Activated T-helper 1 cell treated with anti-CD3 and anti-CD28 coated beads, Interleukin-12 subunit alpha, Interleukin-12 subunit beta, Interleukin-2, Interleukin-4 antibody, amounts not matched to agents 30 ng/mL and 10 ng/mL and 1 ng/mL, durations not matched to agents 14 hours and 24 hours and 36 hours (primary cell): ENCODE measurements at regions not wholly inside any gene's neighbourhood (a gene's known extent, or its start where the extent isn't known, plus 50 kb on each side); places are given as distances from the start of the nearest gene placed in this dataset.
A peak's percentile ranks its signal among the peaks of the same experiment; 100 is the strongest.

Experiments used
- DNase-seq: peaks from one replicate; pipeline ENCODE4 v3.0.0; 2021; ENCODE audit warnings: low spot score
- H3K27ac Mint-ChIP-seq: one replicate; pipeline ENCODE4 v1.8.0; 2021; ENCODE audit warnings: mild to moderate bottlenecking, mixed read lengths
- H3K27me3 Mint-ChIP-seq: one replicate; pipeline ENCODE4 v1.8.0; 2022; ENCODE audit warnings: mild to moderate bottlenecking, moderate library complexity, mixed read lengths; ENCODE audit not compliant: insufficient read depth
- H3K36me3 Mint-ChIP-seq: one replicate; pipeline ENCODE4 v1.8.0; 2021; ENCODE audit warnings: low read depth, mixed read lengths
- H3K4me1 Mint-ChIP-seq: one replicate; pipeline ENCODE4 v1.8.0; 2021; ENCODE audit warnings: low read depth, mixed read lengths
- H3K4me3 Mint-ChIP-seq: one replicate; pipeline ENCODE4 v1.8.0; 2021; ENCODE audit warnings: mild to moderate bottlenecking, moderate library complexity, mixed read lengths
- H3K9me3 Mint-ChIP-seq: one replicate; pipeline ENCODE4 v1.8.0; 2021; ENCODE audit warnings: mixed read lengths
- intact Hi-C: fragments of 100-400 bp; cut with micrococcal nuclease; formaldehyde crosslinking; loops from one replicate; pipeline ENCODE4 v1.15.1; 2024

DNA sequence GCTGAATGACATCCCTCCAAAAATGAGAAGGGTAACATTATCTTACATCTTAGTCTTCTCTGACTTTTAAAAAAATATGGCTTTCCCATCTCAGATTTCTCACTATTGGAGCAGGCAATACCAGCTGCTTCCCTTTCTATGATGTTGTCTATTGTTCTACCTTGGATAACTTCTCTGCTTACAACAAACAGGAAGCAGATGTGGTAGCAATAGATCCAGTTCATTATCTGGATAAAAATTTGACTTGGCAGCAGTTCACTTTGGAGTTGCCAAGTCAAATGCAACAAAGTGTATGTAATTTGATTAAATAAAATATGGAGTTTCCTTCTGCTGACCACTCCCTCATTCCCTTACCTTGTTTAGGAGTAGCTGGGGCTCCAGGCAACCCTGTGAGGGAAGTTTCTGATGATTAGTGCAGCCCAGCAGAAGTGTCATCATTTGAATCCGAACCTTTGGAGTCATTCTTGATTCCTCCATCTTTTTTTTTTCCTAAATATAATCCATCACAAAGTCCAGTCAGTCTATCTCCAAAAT, 72.0 kb upstream of the GPRIN3 start:
- no peak overlapping the region for H3K4me3 Mint-ChIP-seq

GRCh38 chr4:89373394-89373793, 65.8 kb upstream of the GPRIN3 start:
- Mint-ChIP-seq H3K27ac (no peak overlapping the region), H3K4me1 (no peaks in the 10 kb centered on the region), H3K27me3 (peaks cover 5% of the 10 kb centered on the region), H3K9me3 (no peaks in the 10 kb centered on the region), H3K4me3 (no peak overlapping the region), H3K36me3 (no peaks in the 10 kb centered on the region)
- intact Hi-C loops: no loop called here
- DNase-seq: no peak

More for the DNA sequence above, 72.0 kb upstream of the GPRIN3 start:
- H3K27ac Mint-ChIP-seq: no peak overlapping the region
- H3K27me3 Mint-ChIP-seq: peaks cover 3% of the 10 kb centered on the region
- peaks cover 4% of the 10 kb centered on the region for H3K9me3 Mint-ChIP-seq
- no peak for DNase-seq
- no peaks in the 10 kb centered on the region for H3K4me1 Mint-ChIP-seq
- intact Hi-C loops: no loop called here
- H3K36me3 Mint-ChIP-seq: peaks cover 2% of the 10 kb centered on the region

DNA sequence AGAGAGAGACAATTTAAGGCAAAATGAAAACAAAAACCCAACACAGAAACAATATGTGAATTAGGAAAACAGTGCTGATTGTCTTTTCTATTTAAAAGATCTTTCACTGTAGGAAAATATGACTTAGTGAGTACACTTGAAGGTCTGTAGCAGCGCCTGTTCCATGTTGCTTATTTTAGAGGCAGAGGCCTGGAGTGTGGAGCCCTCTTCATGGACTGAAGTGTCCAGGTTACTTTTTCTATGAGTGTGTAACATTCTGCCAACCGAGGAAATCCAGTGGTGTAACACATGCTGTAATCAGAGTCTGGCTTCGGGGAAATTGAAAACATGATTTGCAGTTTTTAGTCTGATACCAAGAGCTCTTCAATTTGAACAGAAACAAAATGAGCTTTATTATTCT, 64.0 kb upstream of the GPRIN3 start:
- Mint-ChIP-seq H3K36me3 (no peaks in the 10 kb centered on the region), H3K4me1 (no peaks in the 10 kb centered on the region), H3K27me3 (peaks cover 5% of the 10 kb centered on the region), H3K9me3 (peaks cover 8% of the 10 kb centered on the region), H3K4me3 (no peak overlapping the region), H3K27ac (no peak overlapping the region)
- no peak for DNase-seq
- intact Hi-C loops: no loop called here

DNA sequence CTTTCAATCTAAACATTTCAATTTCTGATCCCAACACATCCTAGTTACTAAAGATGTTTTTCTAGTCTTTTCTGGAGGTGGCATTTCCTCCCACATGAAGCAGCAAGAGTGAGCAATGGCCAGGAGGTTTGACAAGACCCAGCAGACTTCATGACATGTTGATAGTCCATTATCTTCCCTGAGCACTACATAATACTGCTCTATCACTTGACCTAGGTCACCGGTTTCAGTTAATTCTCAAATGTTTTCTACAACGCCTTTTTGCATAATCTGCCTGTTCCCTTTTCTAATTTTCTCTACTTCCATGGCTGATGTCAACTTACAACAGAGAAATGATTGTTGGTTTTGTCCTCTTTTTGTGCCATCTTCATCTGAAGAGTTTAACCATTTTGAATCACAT, 62.0 kb upstream of the GPRIN3 start:
- H3K9me3 Mint-ChIP-seq: peaks cover 13% of the 10 kb centered on the region
- H3K27ac Mint-ChIP-seq: no peak overlapping the region
- no peak overlapping the region for H3K4me3 Mint-ChIP-seq
- peaks cover 1% of the 10 kb centered on the region for H3K36me3 Mint-ChIP-seq
- DNase-seq: no peak
- H3K27me3 Mint-ChIP-seq: peaks cover 2% of the 10 kb centered on the region
- H3K4me1 Mint-ChIP-seq: peaks cover 8% of the 10 kb centered on the region
- intact Hi-C loops: loop anchor here (5.0 kb wide), 1 partner anchor 63 kb away; no protein-coding TSS in a partner anchor

DNA sequence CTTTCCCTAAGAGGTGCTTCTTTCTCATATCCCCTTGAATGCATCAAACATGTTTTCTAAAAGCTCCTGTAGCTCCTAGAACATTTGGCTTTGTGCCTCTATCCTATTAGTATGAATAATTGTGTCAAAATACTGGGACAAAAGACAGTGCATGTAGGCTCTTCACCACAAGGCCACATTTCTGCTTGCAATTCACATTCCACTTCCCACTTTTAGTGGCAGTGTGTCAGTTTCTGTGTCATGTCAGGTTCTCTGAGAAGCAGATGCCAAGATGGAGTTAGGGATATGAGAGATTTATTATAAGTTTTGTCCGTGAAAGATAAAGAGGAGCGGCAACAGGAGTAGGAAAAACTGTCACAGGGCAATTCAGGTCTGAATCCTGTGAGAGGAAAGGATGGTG, 61.3 kb upstream of the GPRIN3 start:
- Mint-ChIP-seq H3K27ac (no peak overlapping the region), H3K36me3 (peaks cover 3% of the 10 kb centered on the region)
- intact Hi-C loops: loop anchor here (5.0 kb wide), 1 partner anchor 63 kb away; no protein-coding TSS in a partner anchor

DNA sequence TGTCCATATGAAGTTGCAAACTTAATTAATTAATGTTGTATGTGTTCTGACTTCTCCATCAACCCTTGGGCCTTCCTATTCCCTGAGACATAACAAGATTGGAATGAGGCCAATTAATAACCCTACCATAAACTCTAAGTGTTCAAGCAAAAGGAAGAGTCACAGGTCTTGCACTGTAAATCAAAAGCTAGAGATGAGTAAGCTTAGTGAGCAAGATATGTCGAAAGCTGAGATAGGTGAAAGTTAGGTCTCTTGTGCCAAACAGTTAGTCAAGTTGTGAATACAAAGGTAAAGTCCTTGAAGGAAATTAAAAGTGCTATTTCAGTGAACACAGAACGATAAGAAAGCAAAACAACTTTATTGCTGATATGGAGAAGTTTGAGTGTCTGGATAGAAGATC, 58.2 kb upstream of the GPRIN3 start:
- Mint-ChIP-seq H3K36me3 (peaks cover 3% of the 10 kb centered on the region), H3K27ac (peak overlapping the region; percentile 1), H3K27me3 (peaks cover 5% of the 10 kb centered on the region), H3K9me3 (peaks cover 23% of the 10 kb centered on the region), H3K4me3 (no peak overlapping the region), H3K4me1 (peaks cover 8% of the 10 kb centered on the region)
- intact Hi-C loops: loop anchor here (2.0 to 5.0 kb wide), 2 partner anchors 67 kb away; no protein-coding TSS in a partner anchor
- no peak for DNase-seq

More for the DNA sequence above, 61.3 kb upstream of the GPRIN3 start:
- H3K4me1 Mint-ChIP-seq: peaks cover 8% of the 10 kb centered on the region
- no peak overlapping the region for H3K4me3 Mint-ChIP-seq
- peaks cover 19% of the 10 kb centered on the region for H3K9me3 Mint-ChIP-seq
- peaks cover 3% of the 10 kb centered on the region for H3K27me3 Mint-ChIP-seq
- no peak for DNase-seq

- Mint-ChIP-seq H3K4me3 (no peak overlapping the region), H3K9me3 (peaks cover 23% of the 10 kb centered on the region), H3K27ac (no peak overlapping the region), H3K27me3 (peaks cover 5% of the 10 kb centered on the region), H3K36me3 (peaks cover 3% of the 10 kb centered on the region), H3K4me1 (peaks cover 8% of the 10 kb centered on the region)
- intact Hi-C loops: loop anchor here (2.0 to 5.0 kb wide), 2 partner anchors 67 kb away; no protein-coding TSS in a partner anchor
- DNase-seq: no peak
Observed at GRCh38 chr4:89365375-89365774, 57.8 kb upstream of the GPRIN3 start.

DNA sequence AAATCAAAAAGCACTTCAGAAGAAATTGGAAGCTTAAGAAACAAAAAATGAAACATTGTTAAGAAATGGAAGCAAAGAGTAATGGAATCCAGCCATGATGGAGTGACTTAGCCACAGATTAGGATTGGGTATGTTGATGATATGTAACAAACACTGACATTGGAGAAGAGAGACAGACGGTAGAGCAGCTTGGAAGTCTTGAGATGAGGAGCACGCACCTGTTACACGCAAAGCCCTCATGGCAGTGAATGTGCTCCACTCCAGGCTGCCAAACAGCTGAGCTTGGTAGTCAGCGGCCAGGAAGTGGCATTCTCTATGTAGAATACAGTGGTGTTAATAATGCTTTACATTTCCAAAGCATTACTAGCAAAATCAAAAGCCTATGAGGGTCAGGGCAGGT, 56.9 kb upstream of the GPRIN3 start:
- Mint-ChIP-seq H3K9me3 (peaks cover 23% of the 10 kb centered on the region), H3K36me3 (peaks cover 3% of the 10 kb centered on the region), H3K4me3 (no peak overlapping the region), H3K27ac (no peak overlapping the region), H3K4me1 (peaks cover 8% of the 10 kb centered on the region), H3K27me3 (peaks cover 4% of the 10 kb centered on the region)
- intact Hi-C loops: loop anchor here (2.0 to 5.0 kb wide), 2 partner anchors 42 to 66 kb away; no protein-coding TSS in a partner anchor
- DNase-seq: no peak

- peaks cover 4% of the 10 kb centered on the region for H3K27me3 Mint-ChIP-seq
- no peak overlapping the region for H3K27ac Mint-ChIP-seq
- peaks cover 3% of the 10 kb centered on the region for H3K36me3 Mint-ChIP-seq
- intact Hi-C loops: loop anchor here (2.0 to 5.0 kb wide), 2 partner anchors 41 to 65 kb away; no protein-coding TSS in a partner anchor
- H3K4me1 Mint-ChIP-seq: peaks cover 8% of the 10 kb centered on the region
- no peak for DNase-seq
- H3K9me3 Mint-ChIP-seq: peaks cover 23% of the 10 kb centered on the region
- H3K4me3 Mint-ChIP-seq: no peak overlapping the region
Observed at GRCh38 chr4:89363786-89364185, 56.2 kb upstream of the GPRIN3 start.

DNA sequence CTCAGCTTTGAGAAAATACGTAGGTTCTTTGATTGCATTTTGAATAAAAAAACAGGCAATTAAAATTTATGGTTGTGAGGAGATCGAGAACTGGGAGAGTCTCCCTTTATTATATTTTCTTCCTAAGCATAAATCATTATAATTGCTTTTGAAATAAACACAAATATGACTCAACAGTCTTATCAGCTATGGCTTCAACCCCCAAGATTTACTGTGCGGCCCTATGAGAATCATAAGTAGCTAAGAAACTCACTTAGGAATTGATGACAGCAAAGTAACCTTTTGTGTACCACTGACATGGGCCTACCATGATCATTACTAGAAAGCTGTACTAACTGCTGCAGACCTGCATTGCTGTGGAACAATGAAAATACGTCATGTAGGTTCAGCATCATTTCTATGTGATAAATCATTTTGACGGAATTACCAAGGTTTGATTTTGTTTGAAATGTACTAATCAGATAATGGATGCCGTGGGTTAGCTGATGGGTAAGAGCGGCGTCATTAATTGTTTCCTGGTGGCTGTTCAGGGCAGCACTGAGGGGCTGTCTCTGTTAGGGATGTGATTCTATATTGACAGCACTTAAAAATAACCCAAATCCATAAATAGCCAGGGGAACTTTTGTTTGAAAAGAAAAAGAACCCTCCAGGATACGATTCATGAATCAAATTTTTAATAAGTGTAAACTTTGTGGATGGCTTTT, 51.5 kb upstream of the GPRIN3 start:
- H3K4me1 Mint-ChIP-seq: no peaks in the 10 kb centered on the region
- DNase-seq: no peak
- peaks cover 4% of the 10 kb centered on the region for H3K36me3 Mint-ChIP-seq
- peaks cover 5% of the 10 kb centered on the region for H3K9me3 Mint-ChIP-seq
- intact Hi-C loops: no loop called here
- no peak overlapping the region for H3K27ac Mint-ChIP-seq
- no peak overlapping the region for H3K4me3 Mint-ChIP-seq
- H3K27me3 Mint-ChIP-seq: peaks cover 8% of the 10 kb centered on the region

- intact Hi-C loops: no loop called here
- H3K4me1 Mint-ChIP-seq: no peaks in the 10 kb centered on the region
Observed at GRCh38 chr4:89357787-89358186, 50.2 kb upstream of the GPRIN3 start.

More at GRCh38 chr4:89357787-89358186, 50.2 kb upstream of the GPRIN3 start:
- H3K9me3 Mint-ChIP-seq: no peaks in the 10 kb centered on the region
- peaks cover 4% of the 10 kb centered on the region for H3K27me3 Mint-ChIP-seq
- no peak for DNase-seq
- H3K27ac Mint-ChIP-seq: no peak overlapping the region
- H3K4me3 Mint-ChIP-seq: no peak overlapping the region
- H3K36me3 Mint-ChIP-seq: peaks cover 2% of the 10 kb centered on the region
